SK-N-SH treated with all-trans-retinoic acid at 6 μM for 48 hours (cell line): ENCODE measurements at regions not wholly inside any gene's neighbourhood (a gene's known extent, or its start where the extent isn't known, plus 50 kb on each side); places are given as distances from the start of the nearest gene placed in this dataset.

ENCODE experiments used
- ATAC-seq: fragments of 200-7000 bp; cut with Tn5 transposase; 3 replicates; pipeline ENCODE4 v1.9.1; 2020; ENCODE audit warnings: mild to moderate bottlenecking, moderate library complexity
- CREB5 ChIP-seq: fragments of 250-450 bp; sonication (Bioruptor Pico); IDR thresholded peaks from 2 replicates; pipeline ENCODE4 v1.5.1; 2020; ENCODE audit warnings: low read depth, mild to moderate bottlenecking, moderate library complexity
- CSDC2 ChIP-seq: fragments of 250-450 bp; sonication (Bioruptor Pico); IDR thresholded peaks from 2 replicates; pipeline ENCODE4 v1.5.0; 2020; ENCODE audit warnings: mild to moderate bottlenecking, moderate library complexity
- CSRNP3 ChIP-seq: fragments of 250-450 bp; sonication (Bioruptor Pico); IDR thresholded peaks from 2 replicates; pipeline ENCODE4 v1.5.1; 2021; ENCODE audit warnings: mild to moderate bottlenecking, moderate library complexity
- ESRRG ChIP-seq: fragments of 250-450 bp; sonication (Bioruptor Pico); IDR thresholded peaks from 2 replicates; pipeline ENCODE4 v1.6.1; 2021; ENCODE audit warnings: mild to moderate bottlenecking
- GLIS3 ChIP-seq: fragments of 250-450 bp; sonication (Bioruptor Pico); IDR thresholded peaks from 2 replicates; pipeline ENCODE4 v1.5.0; 2020; ENCODE audit warnings: mild to moderate bottlenecking, moderate library complexity
- ISL1 ChIP-seq: fragments of 250-450 bp; sonication (Bioruptor Pico); IDR thresholded peaks from 2 replicates; pipeline ENCODE4 v2.1.2; 2022; ENCODE audit warnings: mild to moderate bottlenecking, moderate library complexity
- OSR1 ChIP-seq: fragments of 250-450 bp; sonication (Bioruptor Pico); IDR thresholded peaks from 2 replicates; pipeline ENCODE4 v1.8.0; 2022; ENCODE audit warnings: moderate library complexity, mild to moderate bottlenecking, inconsistent platforms
- RARB ChIP-seq: fragments of 250-450 bp; sonication (Bioruptor Pico); IDR thresholded peaks from 2 replicates; pipeline ENCODE4 v1.8.0; 2021; ENCODE audit warnings: mild to moderate bottlenecking, moderate library complexity
- SNAI2 ChIP-seq: fragments of 250-450 bp; sonication (Bioruptor Pico); IDR thresholded peaks from 2 replicates; pipeline ENCODE4 v1.5.0; 2020; ENCODE audit warnings: mild to moderate bottlenecking, moderate library complexity
- TCF4 ChIP-seq: fragments of 250-450 bp; sonication (Bioruptor Pico); IDR thresholded peaks from 2 replicates; pipeline ENCODE4 v1.8.0; 2021; ENCODE audit warnings: mild to moderate bottlenecking, moderate library complexity, borderline replicate concordance
- TOX ChIP-seq: fragments of 250-450 bp; sonication (Bioruptor Pico); IDR thresholded peaks from 2 replicates; pipeline ENCODE4 v1.8.0; 2021; ENCODE audit warnings: mild to moderate bottlenecking, moderate library complexity, borderline replicate concordance
- ZC3H10 ChIP-seq: fragments of 250-450 bp; sonication (Bioruptor Pico); IDR thresholded peaks from 2 replicates; pipeline ENCODE4 v1.5.1; 2021; ENCODE audit warnings: mild to moderate bottlenecking, moderate library complexity
- ZFP3 ChIP-seq: fragments of 250-450 bp; sonication (Bioruptor Pico); IDR thresholded peaks from 2 replicates; pipeline ENCODE4 v1.5.0; 2020; ENCODE audit warnings: mild to moderate bottlenecking, moderate library complexity
- ZFP30 ChIP-seq: fragments of 450-650 bp; formaldehyde crosslinking; IDR thresholded peaks from 2 replicates; pipeline ENCODE4 v1.5.0; 2022; ENCODE audit warnings: mild to moderate bottlenecking, moderate library complexity
- ZNF565 ChIP-seq: fragments of 450-650 bp; formaldehyde crosslinking; conservative IDR thresholded peaks from 2 replicates; pipeline ENCODE4 v1.5.0; 2020; ENCODE audit warnings: low read depth, mild to moderate bottlenecking, moderate library complexity
- ZNF70 ChIP-seq: fragments of 450-650 bp; formaldehyde crosslinking; IDR thresholded peaks from 2 replicates; pipeline ENCODE4 v1.5.0; 2020; ENCODE audit warnings: mild to moderate bottlenecking, moderate library complexity
- ZNF8 ChIP-seq: fragments of 450-650 bp; formaldehyde crosslinking; IDR thresholded peaks from 2 replicates; pipeline ENCODE4 v1.5.0; 2020; ENCODE audit warnings: mild to moderate bottlenecking, moderate library complexity
- TF ChIP-seq, protein P1 (sequence below): fragments of 250-450 bp; sonication (Bioruptor Pico); IDR thresholded peaks from 2 replicates; pipeline ENCODE4 v1.8.0; 2021; ENCODE audit warnings: low read depth, mild to moderate bottlenecking, moderate library complexity, borderline replicate concordance
- TF ChIP-seq, protein P2 (sequence below): fragments of 250-450 bp; sonication (Bioruptor Pico); IDR thresholded peaks from 2 replicates; pipeline ENCODE4 v1.5.0; 2020; ENCODE audit warnings: mild to moderate bottlenecking, moderate library complexity
- TF ChIP-seq, protein P3 (sequence below): fragments of 250-450 bp; sonication (Bioruptor Pico); IDR thresholded peaks from 2 replicates; pipeline ENCODE4 v1.8.0; 2020; ENCODE audit warnings: mild to moderate bottlenecking, moderate library complexity, borderline replicate concordance

- no peak for ATAC-seq
- TF ChIP-seq, protein P1, sequence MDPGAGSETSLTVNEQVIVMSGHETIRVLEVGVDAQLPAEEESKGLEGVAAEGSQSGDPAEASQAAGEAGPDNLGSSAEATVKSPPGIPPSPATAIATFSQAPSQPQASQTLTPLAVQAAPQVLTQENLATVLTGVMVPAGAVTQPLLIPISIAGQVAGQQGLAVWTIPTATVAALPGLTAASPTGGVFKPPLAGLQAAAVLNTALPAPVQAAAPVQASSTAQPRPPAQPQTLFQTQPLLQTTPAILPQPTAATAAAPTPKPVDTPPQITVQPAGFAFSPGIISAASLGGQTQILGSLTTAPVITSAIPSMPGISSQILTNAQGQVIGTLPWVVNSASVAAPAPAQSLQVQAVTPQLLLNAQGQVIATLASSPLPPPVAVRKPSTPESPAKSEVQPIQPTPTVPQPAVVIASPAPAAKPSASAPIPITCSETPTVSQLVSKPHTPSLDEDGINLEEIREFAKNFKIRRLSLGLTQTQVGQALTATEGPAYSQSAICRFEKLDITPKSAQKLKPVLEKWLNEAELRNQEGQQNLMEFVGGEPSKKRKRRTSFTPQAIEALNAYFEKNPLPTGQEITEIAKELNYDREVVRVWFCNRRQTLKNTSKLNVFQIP (CRISPR knock-in tag) = no peak
- no peak for TF ChIP-seq ZNF8
- TF ChIP-seq ISL1 (CRISPR knock-in tag) = no peak
- TF ChIP-seq OSR1 = no peak
Observed at GRCh38 chr2:199202964-199203363, 254.8 kb downstream of the SATB2 start.

- ATAC-seq = no peak
- no peak for TF ChIP-seq CREB5
- TF ChIP-seq ZNF8 = no peak
- TF ChIP-seq, protein P2, sequence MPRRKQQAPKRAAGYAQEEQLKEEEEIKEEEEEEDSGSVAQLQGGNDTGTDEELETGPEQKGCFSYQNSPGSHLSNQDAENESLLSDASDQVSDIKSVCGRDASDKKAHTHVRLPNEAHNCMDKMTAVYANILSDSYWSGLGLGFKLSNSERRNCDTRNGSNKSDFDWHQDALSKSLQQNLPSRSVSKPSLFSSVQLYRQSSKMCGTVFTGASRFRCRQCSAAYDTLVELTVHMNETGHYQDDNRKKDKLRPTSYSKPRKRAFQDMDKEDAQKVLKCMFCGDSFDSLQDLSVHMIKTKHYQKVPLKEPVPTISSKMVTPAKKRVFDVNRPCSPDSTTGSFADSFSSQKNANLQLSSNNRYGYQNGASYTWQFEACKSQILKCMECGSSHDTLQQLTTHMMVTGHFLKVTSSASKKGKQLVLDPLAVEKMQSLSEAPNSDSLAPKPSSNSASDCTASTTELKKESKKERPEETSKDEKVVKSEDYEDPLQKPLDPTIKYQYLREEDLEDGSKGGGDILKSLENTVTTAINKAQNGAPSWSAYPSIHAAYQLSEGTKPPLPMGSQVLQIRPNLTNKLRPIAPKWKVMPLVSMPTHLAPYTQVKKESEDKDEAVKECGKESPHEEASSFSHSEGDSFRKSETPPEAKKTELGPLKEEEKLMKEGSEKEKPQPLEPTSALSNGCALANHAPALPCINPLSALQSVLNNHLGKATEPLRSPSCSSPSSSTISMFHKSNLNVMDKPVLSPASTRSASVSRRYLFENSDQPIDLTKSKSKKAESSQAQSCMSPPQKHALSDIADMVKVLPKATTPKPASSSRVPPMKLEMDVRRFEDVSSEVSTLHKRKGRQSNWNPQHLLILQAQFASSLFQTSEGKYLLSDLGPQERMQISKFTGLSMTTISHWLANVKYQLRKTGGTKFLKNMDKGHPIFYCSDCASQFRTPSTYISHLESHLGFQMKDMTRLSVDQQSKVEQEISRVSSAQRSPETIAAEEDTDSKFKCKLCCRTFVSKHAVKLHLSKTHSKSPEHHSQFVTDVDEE (CRISPR knock-in tag) = no peak
- TF ChIP-seq, protein P3, sequence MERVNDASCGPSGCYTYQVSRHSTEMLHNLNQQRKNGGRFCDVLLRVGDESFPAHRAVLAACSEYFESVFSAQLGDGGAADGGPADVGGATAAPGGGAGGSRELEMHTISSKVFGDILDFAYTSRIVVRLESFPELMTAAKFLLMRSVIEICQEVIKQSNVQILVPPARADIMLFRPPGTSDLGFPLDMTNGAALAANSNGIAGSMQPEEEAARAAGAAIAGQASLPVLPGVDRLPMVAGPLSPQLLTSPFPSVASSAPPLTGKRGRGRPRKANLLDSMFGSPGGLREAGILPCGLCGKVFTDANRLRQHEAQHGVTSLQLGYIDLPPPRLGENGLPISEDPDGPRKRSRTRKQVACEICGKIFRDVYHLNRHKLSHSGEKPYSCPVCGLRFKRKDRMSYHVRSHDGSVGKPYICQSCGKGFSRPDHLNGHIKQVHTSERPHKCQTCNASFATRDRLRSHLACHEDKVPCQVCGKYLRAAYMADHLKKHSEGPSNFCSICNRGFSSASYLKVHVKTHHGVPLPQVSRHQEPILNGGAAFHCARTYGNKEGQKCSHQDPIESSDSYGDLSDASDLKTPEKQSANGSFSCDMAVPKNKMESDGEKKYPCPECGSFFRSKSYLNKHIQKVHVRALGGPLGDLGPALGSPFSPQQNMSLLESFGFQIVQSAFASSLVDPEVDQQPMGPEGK (CRISPR knock-in tag) = no peak
- no peak for TF ChIP-seq ISL1 (CRISPR knock-in tag)
- no peak for TF ChIP-seq TCF4 (CRISPR knock-in tag)
- TF ChIP-seq CSDC2 (CRISPR knock-in tag) = no peak
- TF ChIP-seq TOX (CRISPR knock-in tag) = no peak
- TF ChIP-seq SNAI2 (CRISPR knock-in tag) = no peak
- TF ChIP-seq ZFP3 = no peak
- no peak for TF ChIP-seq ESRRG (CRISPR knock-in tag)
- no peak for TF ChIP-seq GLIS3 (CRISPR knock-in tag)
- TF ChIP-seq ZC3H10 (CRISPR knock-in tag) = no peak
- TF ChIP-seq RARB (CRISPR knock-in tag) = no peak
- TF ChIP-seq, all 23 proteins: peak for 0
Observed at GRCh38 chr2:199201539-199201938, 256.2 kb downstream of the SATB2 start.

DNA sequence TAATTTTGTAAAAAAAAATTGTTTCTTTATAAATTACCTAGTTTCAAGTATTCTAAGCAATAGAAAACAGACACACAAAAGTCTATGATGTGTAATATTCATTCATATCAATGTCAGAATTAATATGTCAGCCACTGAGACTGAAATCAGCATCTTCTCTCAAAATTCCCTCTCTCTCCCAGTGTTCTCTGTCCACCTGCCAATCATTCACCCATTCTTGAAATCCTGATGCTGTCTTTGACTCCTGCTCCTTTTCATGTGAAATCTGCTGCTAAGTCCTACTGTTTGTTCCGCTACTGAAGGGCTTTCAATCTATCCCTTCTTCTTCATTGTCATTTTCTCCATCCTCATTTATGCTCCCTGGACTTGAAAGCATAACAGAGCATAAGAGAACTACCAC lies 257.9 kb downstream of the SATB2 start:
- TF ChIP-seq ESRRG (CRISPR knock-in tag) (no peak), CSRNP3 (no peak), TCF4 (CRISPR knock-in tag) (no peak), ZFP3 (no peak), ZNF565 (CRISPR knock-in tag) (no peak), ZNF8 (no peak), ZFP30 (CRISPR knock-in tag) (no peak), ZNF70 (CRISPR knock-in tag) (no peak)
- TF ChIP-seq, protein P3 (CRISPR knock-in tag) = no peak
- ATAC-seq = no peak
